NCI-H748 (cell line): ENCODE measurements at regions not wholly inside any gene's neighbourhood (a gene's known extent, or its start where the extent isn't known, plus 50 kb on each side); places are given as distances from the start of the nearest gene placed in this dataset.

Experiments
- DNase-seq: peaks from one replicate; lab custom pipeline; 2025; ENCODE audit not compliant: unreplicated experiment; lab: John Stamatoyannopoulos, UW

DNA sequence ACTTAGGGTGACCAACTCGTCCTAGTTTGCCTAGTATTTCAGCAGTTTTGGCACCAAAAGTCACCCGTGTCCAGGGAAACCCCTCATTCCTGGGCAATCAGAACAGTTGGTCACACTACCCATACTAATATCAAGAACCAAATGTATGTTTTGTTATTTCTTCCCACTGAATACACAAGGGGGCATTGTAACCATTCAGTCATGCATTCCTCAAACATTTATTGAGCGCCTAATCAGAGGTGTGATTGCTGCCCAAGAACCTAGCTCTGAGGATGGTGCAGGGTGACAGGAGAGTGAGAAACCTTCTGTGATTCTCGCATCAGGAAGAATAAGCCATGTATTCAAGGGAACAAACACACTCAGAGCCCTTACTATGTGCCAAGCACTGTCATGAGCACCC, 69.8 kb upstream of the RAI2 start:
- peak; percentile 21 for DNase-seq

DNA sequence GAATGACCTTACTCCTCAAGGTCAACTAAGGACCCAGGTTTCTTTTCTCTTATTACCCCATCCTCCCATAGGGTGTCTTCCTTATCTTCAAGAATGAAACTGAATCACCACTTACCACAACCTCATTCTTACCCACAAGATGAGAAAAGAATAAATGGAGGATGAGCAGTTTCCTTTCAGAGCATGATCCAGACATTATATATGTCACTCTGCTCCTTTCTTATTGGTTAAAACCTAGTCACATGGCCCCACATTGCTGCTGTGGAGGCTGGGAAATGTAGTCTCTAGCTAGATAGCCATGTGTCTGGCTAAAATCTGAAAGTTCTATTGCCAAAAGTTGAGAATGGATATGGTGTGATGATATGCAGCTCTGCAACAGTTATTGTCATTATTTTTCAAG, 62.4 kb upstream of the RAI2 start:
- peak; percentile 19 for DNase-seq

DNA sequence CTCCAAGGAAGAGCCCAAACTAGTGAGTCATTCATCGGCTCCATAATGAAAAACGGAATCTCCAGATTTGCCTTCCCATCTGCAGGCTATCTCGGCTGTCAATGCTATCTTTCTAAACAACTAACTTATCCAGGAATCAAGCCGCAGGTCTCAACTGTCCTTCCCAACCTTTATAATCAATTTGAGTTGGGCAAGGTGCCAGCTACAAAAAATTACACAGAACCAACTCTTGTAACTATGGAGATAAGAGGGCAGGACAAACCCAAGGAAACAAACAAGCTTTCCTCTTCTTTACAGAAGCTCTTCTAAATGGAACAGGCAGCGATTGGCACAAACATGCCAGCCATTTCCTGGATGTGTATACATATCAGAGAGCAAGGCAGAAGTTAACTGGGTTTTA, 61.2 kb upstream of the RAI2 start:
- DNase-seq: peak; percentile 87

GRCh38 chrX:17919896-17920446, 58.9 kb upstream of the RAI2 start:
- DNase-seq: no peak

DNA sequence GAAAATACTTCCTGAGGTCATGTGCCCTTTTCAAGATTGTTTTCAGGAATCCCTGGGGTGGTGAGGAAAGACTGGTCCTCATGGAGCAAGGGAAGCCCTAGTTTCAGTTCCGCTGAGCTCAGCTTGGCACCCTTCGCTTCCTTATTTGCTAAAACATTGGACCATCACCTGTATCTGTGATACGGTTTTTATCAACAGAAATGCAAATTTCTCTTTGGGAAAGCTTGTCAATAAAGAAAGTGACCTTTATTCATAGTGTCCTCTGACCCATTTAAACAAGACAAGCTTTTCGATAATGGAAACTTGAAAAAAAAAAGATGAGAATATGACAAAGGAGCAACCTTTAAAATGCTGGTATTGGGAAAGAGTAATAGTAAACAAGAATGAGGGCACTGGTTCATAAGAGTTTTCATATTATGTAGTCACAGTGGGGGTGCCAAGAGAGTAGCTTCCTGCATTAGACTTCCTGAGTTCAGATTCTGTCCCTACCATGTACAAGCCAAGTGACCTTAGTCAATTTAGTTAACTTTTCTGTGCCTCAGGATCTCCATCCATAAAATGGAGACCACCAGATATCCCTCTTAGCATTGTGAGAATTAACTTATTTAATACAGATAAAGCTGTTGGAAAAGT, 57.0 kb upstream of the RAI2 start:
- no peak for DNase-seq

- no peak for DNase-seq
These were observed 52.7 kb upstream of the RAI2 start for GRCh38 chrX:17913801-17914200.
